DND-41 (cell line): ENCODE measurements at regions not wholly inside any gene's neighbourhood (a gene's known extent, or its start where the extent isn't known, plus 50 kb on each side); places are given as distances from the start of the nearest gene placed in this dataset.

ENCODE experiments used
- ATAC-seq: fragments of 200-7000 bp; cut with Tn5 transposase; 3 replicates; pipeline ENCODE4 v1.9.1; 2021; ENCODE audit warnings: low read depth; ENCODE audit not compliant: insufficient read depth
- DNase-seq: peaks from one replicate; pipeline ENCODE4 v3.0.0-alpha.2; 2020
- H2AFZ ChIP-seq: 2 replicates; pipeline ENCODE4 v1.6.0; 2012; ENCODE audit warnings: low read depth, low read length
- H3K27ac ChIP-seq: 2 replicates; pipeline ENCODE4 v1.5.1; 2012; ENCODE audit warnings: low read length, inconsistent platforms
- H3K27me3 ChIP-seq: fragments of 200-600 bp; sonication (generic); 2 replicates; pipeline ENCODE4 v1.6.0; 2012; ENCODE audit warnings: low read length, mild to moderate bottlenecking, inconsistent platforms; ENCODE audit not compliant: insufficient read depth, poor library complexity
- H3K36me3 ChIP-seq: 2 replicates; pipeline ENCODE4 v1.5.1; 2012; ENCODE audit warnings: low read length, inconsistent platforms; ENCODE audit not compliant: insufficient read depth
- H3K4me1 ChIP-seq: 2 replicates; pipeline ENCODE4 v1.5.1; 2012; ENCODE audit warnings: mild to moderate bottlenecking, low read length; ENCODE audit not compliant: insufficient read depth
- H3K4me2 ChIP-seq: 2 replicates; pipeline ENCODE4 v1.6.0; 2012; ENCODE audit warnings: mild to moderate bottlenecking, moderate library complexity, low read length, inconsistent platforms; ENCODE audit not compliant: insufficient read depth
- H3K4me3 ChIP-seq, 2 experiments: fragments of 200-600 bp in 1 of 2; shearing (Covaris generic) in 1 of 2; 2 replicates each; pipeline ENCODE4 v1.5.1; 2012 to 2016; ENCODE audit warnings: inconsistent platforms in 2 of 2, low read length in 2 of 2, mild to moderate bottlenecking in 2 of 2, low read depth in 1 of 2, moderate library complexity in 1 of 2
- H3K79me2 ChIP-seq: 2 replicates; pipeline ENCODE4 v1.6.0; 2012; ENCODE audit warnings: low read length, inconsistent platforms; ENCODE audit not compliant: insufficient read depth
- H3K9ac ChIP-seq: 2 replicates; pipeline ENCODE4 v1.6.0; 2012; ENCODE audit warnings: low read depth, mild to moderate bottlenecking, inconsistent platforms, low read length, moderate library complexity
- H3K9me3 ChIP-seq: 2 replicates; pipeline ENCODE4 v1.5.1; 2012; ENCODE audit warnings: low read length, moderate library complexity, mild to moderate bottlenecking, inconsistent platforms; ENCODE audit not compliant: insufficient read depth, severe bottlenecking
- H4K20me1 ChIP-seq: 2 replicates; pipeline ENCODE4 v1.6.0; 2012; ENCODE audit warnings: low read length; ENCODE audit not compliant: insufficient read depth
- CTCF ChIP-seq: IDR thresholded peaks from 2 replicates; pipeline ENCODE4 v1.5.1; 2012; ENCODE audit warnings: borderline replicate concordance, low read length, moderate library complexity, mild to moderate bottlenecking; ENCODE audit not compliant: poor library complexity, severe bottlenecking; ENCODE audit errors: extremely low read depth
- EZH2 ChIP-seq: IDR thresholded peaks from 3 replicates; pipeline ENCODE4 v1.6.1; 2012; ENCODE audit warnings: borderline replicate concordance, low read depth, mild to moderate bottlenecking, moderate library complexity, low read length, inconsistent platforms; ENCODE audit not compliant: severe bottlenecking

- Histone ChIP-seq H3K9me3 (no peaks in the 10 kb centered on the region), H3K4me2 (no peak overlapping the region), H3K27me3 (no peaks in the 10 kb centered on the region), H3K4me1 (no peaks in the 10 kb centered on the region), H2AFZ (no peak overlapping the region), H3K27ac (no peak overlapping the region), H3K36me3 (no peaks in the 10 kb centered on the region), H3K9ac (no peak overlapping the region), H4K20me1 (no peaks in the 10 kb centered on the region), H3K79me2 (no peaks in the 10 kb centered on the region), H3K4me3 (no peak overlapping the region)
- ATAC-seq (no peak), DNase-seq (no peak)
- no peak for TF ChIP-seq EZH2
- no peak for TF ChIP-seq CTCF
Observed at GRCh38 chr3:59374818-59375211, 325.0 kb upstream of the CFAP20DC start.

GRCh38 chr3:59374091-59374817 lies 324.4 kb upstream of the CFAP20DC start:
- TF ChIP-seq CTCF (no peak), EZH2 (no peak)
- Histone ChIP-seq H3K9me3 (no peaks in the 10 kb centered on the region), H3K4me1 (no peaks in the 10 kb centered on the region), H2AFZ (no peak overlapping the region), H3K4me2 (no peak overlapping the region), H3K4me3 (no peak overlapping the region), H4K20me1 (no peaks in the 10 kb centered on the region), H3K36me3 (no peaks in the 10 kb centered on the region), H3K27me3 (no peaks in the 10 kb centered on the region), H3K79me2 (no peaks in the 10 kb centered on the region), H3K27ac (no peak overlapping the region), H3K9ac (no peak overlapping the region)
- DNase-seq (no peak), ATAC-seq (no peak)

- H3K4me2 ChIP-seq: no peak overlapping the region
- no peaks in the 10 kb centered on the region for H3K36me3 ChIP-seq
- H3K4me1 ChIP-seq: peaks cover 9% of the 10 kb centered on the region
- H4K20me1 ChIP-seq: no peaks in the 10 kb centered on the region
- H2AFZ ChIP-seq: no peak overlapping the region
- ATAC-seq: no peak
- TF ChIP-seq CTCF: no peak
- no peak for TF ChIP-seq EZH2
- DNase-seq: no peak
- no peak overlapping the region for H3K27ac ChIP-seq
- no peak overlapping the region for H3K4me3 ChIP-seq
- no peak overlapping the region for H3K9ac ChIP-seq
- no peaks in the 10 kb centered on the region for H3K27me3 ChIP-seq
- H3K9me3 ChIP-seq: no peaks in the 10 kb centered on the region
- H3K79me2 ChIP-seq: no peaks in the 10 kb centered on the region
Observed at GRCh38 chr3:59372346-59372745, 322.5 kb upstream of the CFAP20DC start.
